ENCODE measurements at regions not wholly inside any gene's neighbourhood (a gene's known extent, or its start where the extent isn't known, plus 50 kb on each side); places are given as distances from the start of the nearest gene placed in this dataset.

GRCh38 chr1:4053774-4054173 lies 153.7 kb upstream of the C1orf174 start:
- no peaks in the 10 kb centered on the region for H3K36me3 ChIP-seq
- H3K27ac ChIP-seq, result no peak overlapping the region
- H3K9me3 ChIP-seq, result no peaks in the 10 kb centered on the region

GRCh38 chr1:4055294-4055967 lies 155.4 kb upstream of the C1orf174 start:
- H3K27me3 ChIP-seq, result no peaks in the 10 kb centered on the region
- no peak overlapping the region for H3K4me3 ChIP-seq (ENCODE audit: low read depth in 1 of 2, low read length in 1 of 2)
- no peaks in the 10 kb centered on the region for H3K36me3 ChIP-seq
- H3K9me3 ChIP-seq, result no peaks in the 10 kb centered on the region
- TF ChIP-seq CTCF (IDR thresholded peaks at IDR 0.05), result no peak
- no peaks in the 10 kb centered on the region for H3K4me1 ChIP-seq (ENCODE audit: control insufficient read depth in 1 of 2, insufficient read depth in 1 of 2, low read depth in 1 of 2, low read length in 1 of 2)
- no peak overlapping the region for H3K27ac ChIP-seq

More at GRCh38 chr1:4053774-4054173, 153.7 kb upstream of the C1orf174 start:
- no peaks in the 10 kb centered on the region for H3K27me3 ChIP-seq
- no peaks in the 10 kb centered on the region for H3K4me1 ChIP-seq (ENCODE audit: control insufficient read depth in 1 of 2, insufficient read depth in 1 of 2, low read depth in 1 of 2, low read length in 1 of 2)
- TF ChIP-seq CTCF (IDR thresholded peaks at IDR 0.05), result no peak
- no peak overlapping the region for H3K4me3 ChIP-seq (ENCODE audit: low read depth in 1 of 2, low read length in 1 of 2)

- Histone ChIP-seq H3K27ac (no peak overlapping the region), H3K36me3 (no peaks in the 10 kb centered on the region), H3K4me3 (ENCODE audit: low read depth in 1 of 2, low read length in 1 of 2) (no peak overlapping the region), H3K27me3 (no peaks in the 10 kb centered on the region), H3K9me3 (no peaks in the 10 kb centered on the region), H3K4me1 (ENCODE audit: control insufficient read depth in 1 of 2, insufficient read depth in 1 of 2, low read depth in 1 of 2, low read length in 1 of 2) (no peaks in the 10 kb centered on the region)
- TF ChIP-seq CTCF (IDR thresholded peaks at IDR 0.05), result no peak
Observed at GRCh38 chr1:4056422-4056821, 156.3 kb upstream of the C1orf174 start.

- Histone ChIP-seq H3K27ac (no peak overlapping the region), H3K36me3 (no peaks in the 10 kb centered on the region), H3K27me3 (no peaks in the 10 kb centered on the region), H3K9me3 (no peaks in the 10 kb centered on the region), H3K4me1 (ENCODE audit: control insufficient read depth in 1 of 2, insufficient read depth in 1 of 2, low read depth in 1 of 2, low read length in 1 of 2) (no peaks in the 10 kb centered on the region), H3K4me3 (ENCODE audit: low read depth in 1 of 2, low read length in 1 of 2) (no peak overlapping the region)
- TF ChIP-seq CTCF (IDR thresholded peaks at IDR 0.05), result no peak
Observed at GRCh38 chr1:4056989-4057388, 156.9 kb upstream of the C1orf174 start.

- Histone ChIP-seq H3K36me3 (no peaks in the 10 kb centered on the region), H3K4me3 (ENCODE audit: low read depth in 1 of 2, low read length in 1 of 2) (no peak overlapping the region), H3K27me3 (no peaks in the 10 kb centered on the region), H3K4me1 (ENCODE audit: control insufficient read depth in 1 of 2, insufficient read depth in 1 of 2, low read depth in 1 of 2, low read length in 1 of 2) (no peaks in the 10 kb centered on the region), H3K9me3 (no peaks in the 10 kb centered on the region), H3K27ac (no peak overlapping the region)
- no peak for TF ChIP-seq CTCF (IDR thresholded peaks at IDR 0.05)
Observed at GRCh38 chr1:4057603-4058002, 157.5 kb upstream of the C1orf174 start.

All from neutrophil (primary cell).